Loucy (cell line): ENCODE measurements at regions not wholly inside any gene's neighbourhood (a gene's known extent, or its start where the extent isn't known, plus 50 kb on each side); places are given as distances from the start of the nearest gene placed in this dataset.

Experiments
- H2AFZ ChIP-seq: fragments of 200-600 bp; sonication (generic); 2 replicates; pipeline ENCODE4 v1.6.0; 2016; ENCODE audit warnings: antibody characterized with exemption, mild to moderate bottlenecking, low read length, moderate library complexity
- H3F3A ChIP-seq: fragments of 200-600 bp; 2 replicates; pipeline ENCODE4 v1.6.0; 2016; ENCODE audit warnings: antibody characterized with exemption, low read depth, mild to moderate bottlenecking
- H3K27me3 ChIP-seq: fragments of 200-600 bp; sonication (generic); 2 replicates; pipeline ENCODE4 v1.6.1; 2014; ENCODE audit warnings: low read length, mild to moderate bottlenecking; ENCODE audit not compliant: insufficient read depth, poor library complexity, severe bottlenecking
- H3K36me3 ChIP-seq: fragments of 200-600 bp; sonication (generic); 2 replicates; pipeline ENCODE4 v1.6.1; 2016; ENCODE audit warnings: low read length; ENCODE audit not compliant: insufficient read depth
- H3K4me1 ChIP-seq: fragments of 200-600 bp; sonication (generic); 2 replicates; pipeline ENCODE4 v1.5.1; 2014; ENCODE audit warnings: low read length, mild to moderate bottlenecking; ENCODE audit not compliant: insufficient read depth, poor library complexity, severe bottlenecking
- H3K4me2 ChIP-seq: fragments of 200-600 bp; sonication (generic); 2 replicates; pipeline ENCODE4 v1.6.0; 2014; ENCODE audit warnings: antibody characterized with exemption, low read length, low read depth, mild to moderate bottlenecking; ENCODE audit not compliant: poor library complexity, severe bottlenecking
- H3K4me3 ChIP-seq: fragments of 200-600 bp; sonication (generic); 2 replicates; pipeline ENCODE4 v1.5.1; 2014; ENCODE audit warnings: low read length, mild to moderate bottlenecking, mixed read lengths; ENCODE audit not compliant: poor library complexity, severe bottlenecking
- H3K79me2 ChIP-seq: fragments of 200-600 bp; sonication (generic); 2 replicates; pipeline ENCODE4 v1.6.1; 2014; ENCODE audit warnings: low read length; ENCODE audit not compliant: insufficient read depth
- H3K9ac ChIP-seq: fragments of 200-600 bp; sonication (generic); 2 replicates; pipeline ENCODE4 v1.6.0; 2014; ENCODE audit warnings: mild to moderate bottlenecking, low read depth, low read length, moderate library complexity; ENCODE audit not compliant: poor library complexity, severe bottlenecking
- H3K9me2 ChIP-seq: fragments of 200-600 bp; sonication (generic); replicated peaks from 2 replicates; pipeline ENCODE4 v1.6.1; 2016; ENCODE audit warnings: low read depth, low read length, mixed read lengths
- H3K9me3 ChIP-seq: fragments of 200-600 bp; sonication (generic); 2 replicates; pipeline ENCODE4 v1.6.1; 2014; ENCODE audit warnings: mild to moderate bottlenecking, antibody characterized with exemption, low read length, low read depth; ENCODE audit not compliant: insufficient read depth
- H4K20me1 ChIP-seq: fragments of 200-600 bp; sonication (generic); 2 replicates; pipeline ENCODE4 v1.6.0; 2014; ENCODE audit warnings: antibody characterized with exemption, low read length, mild to moderate bottlenecking; ENCODE audit not compliant: insufficient read depth, poor library complexity, severe bottlenecking
- CTCF ChIP-seq: fragments of 200-600 bp; sonication (generic); conservative IDR thresholded peaks from 2 replicates; pipeline ENCODE4 v1.5.1; 2014; ENCODE audit warnings: mild to moderate bottlenecking, antibody characterized with exemption, low read length
- EZH2phosphoT487 ChIP-seq: fragments of 200-600 bp; IDR thresholded peaks from 2 replicates; pipeline ENCODE4 v1.6.1; 2018; ENCODE audit warnings: antibody characterized with exemption, mild to moderate bottlenecking, moderate library complexity, borderline replicate concordance

GRCh38 chr15:38202361-38202760 is 50.3 kb upstream of the SPRED1 start:
- no peaks in the 10 kb centered on the region for H3K27me3 ChIP-seq
- no peaks in the 10 kb centered on the region for H3K36me3 ChIP-seq
- H3K9me2 ChIP-seq: no peaks in the 10 kb centered on the region
- H3F3A ChIP-seq: no peaks in the 10 kb centered on the region
- no peak overlapping the region for H3K9ac ChIP-seq
- TF ChIP-seq EZH2phosphoT487: no peak
- no peak for TF ChIP-seq CTCF
- H4K20me1 ChIP-seq: no peaks in the 10 kb centered on the region
- H3K9me3 ChIP-seq: no peaks in the 10 kb centered on the region
- H3K4me1 ChIP-seq: peaks cover 9% of the 10 kb centered on the region
- H2AFZ ChIP-seq: no peak overlapping the region
- no peak overlapping the region for H3K4me2 ChIP-seq
- no peaks in the 10 kb centered on the region for H3K79me2 ChIP-seq
- H3K4me3 ChIP-seq: no peak overlapping the region
